Esophagus muscularis mucosa (tissue), 4 donors: ENCODE measurements at regions not wholly inside any gene's neighbourhood (a gene's known extent, or its start where the extent isn't known, plus 50 kb on each side); places are given as distances from the start of the nearest gene placed in this dataset.
A peak's percentile ranks its signal among the peaks of the same experiment; 100 is the strongest.
"Not testable (repeated sequence)": the region's sequence is repeated elsewhere in the genome, so short reads cannot be mapped to it uniquely, and the experiment has no call there.

Experiments used
- DNase-seq: peaks from one replicate; pipeline ENCODE4 v3.0.0-alpha.2; 2017; ENCODE audit errors: extremely low spot score
- H3K27ac ChIP-seq, 4 donors: fragments of 200-600 bp; sonication (generic); replicated peaks in 1 of 4; 1 replicate in 3 of 4; 2 replicates in 1 of 4; pipeline ENCODE4 v1.5.1; 2016 to 2019; ENCODE audit warnings: mild to moderate bottlenecking in 1 of 4
- H3K27me3 ChIP-seq, 4 donors: fragments of 200-600 bp; sonication (generic); one replicate each; pipeline versions ENCODE4 v1.5.1 to v1.6.0; 2016 to 2019
- H3K36me3 ChIP-seq, 4 donors: fragments of 200-600 bp; sonication (generic); one replicate each; pipeline ENCODE4 v1.5.1; 2016 to 2019
- H3K4me1 ChIP-seq, 4 donors: fragments of 200-600 bp; sonication (generic); one replicate each; pipeline ENCODE4 v1.5.1; 2016 to 2019
- H3K4me3 ChIP-seq, 4 donors: fragments of 200-600 bp; sonication (generic); 1 replicate in 2 of 4; 2 replicates in 2 of 4; pipeline ENCODE4 v1.5.1; 2016 to 2019; ENCODE audit warnings: mild to moderate bottlenecking in 4 of 4, moderate library complexity in 1 of 4
- H3K9me3 ChIP-seq, 4 donors: fragments of 200-600 bp; sonication (generic); 1 replicate in 3 of 4; 2 replicates in 1 of 4; pipeline ENCODE4 v1.5.1; 2016 to 2019
- CTCF ChIP-seq, 3 experiments: fragments of 200-600 bp in 2 of 3; fragments of 450-650 bp in 1 of 3; sonication (generic) in 2 of 3; IDR thresholded peaks; one replicate each; pipeline ENCODE4 v1.5.1; 2017 to 2019; ENCODE audit warnings: antibody characterized with exemption in 3 of 3, mild to moderate bottlenecking in 2 of 3, moderate library complexity in 1 of 3
- EP300 ChIP-seq: sonication (generic); formaldehyde crosslinking; IDR thresholded peaks from one replicate; pipeline ENCODE4 v1.6.1; 2017; ENCODE audit warnings: antibody characterized with exemption
- POLR2A ChIP-seq: fragments of 450-650 bp; IDR thresholded peaks from one replicate; pipeline ENCODE4 v1.6.1; 2017; ENCODE audit warnings: antibody characterized with exemption, moderate library complexity, mild to moderate bottlenecking, low read depth
- POLR2AphosphoS5 ChIP-seq, 2 donors: sonication (generic); formaldehyde crosslinking; IDR thresholded peaks; one replicate each; pipeline ENCODE4 v1.6.1; 2017; ENCODE audit warnings: antibody characterized with exemption in 2 of 2
- WGBS: methylation state at CpG from one replicate; pipeline ENCODE4 v1.1.5; 2018; 5-methylcytosine and 5-hydroxymethylcytosine counted together
- intact Hi-C: fragments of 100-400 bp; cut with DNase I; formaldehyde crosslinking; loops from one replicate; pipeline ENCODE4 v1.15.1; 2023

GRCh38 chr2:215826376-215826775, 187.0 kb downstream of the MREG start:
- Histone ChIP-seq H3K36me3 (no peaks in the 10 kb centered on the region), H3K9me3 (peaks cover 0 to 9% (median 1%) of the 10 kb centered on the region in 4 donors), H3K4me3 (no peak overlapping the region), H3K4me1 (peaks cover 0 to 30% (median 25%) of the 10 kb centered on the region in 4 donors), H3K27me3 (no peaks in the 10 kb centered on the region), H3K27ac (peak overlapping the region in 1 of 4 donors; percentile 25)
- DNase-seq, result no peak
- WGBS, result 90% methylated on average over 3 of the region's 3 CpGs
- intact Hi-C loops, result loop anchor here (5.0 kb wide), 1 partner anchor 369 kb away; no protein-coding TSS in a partner anchor
- TF ChIP-seq POLR2AphosphoS5 (IDR thresholded peaks at IDR 0.05) (no peak), CTCF (IDR thresholded peaks at IDR 0.05) (no peak), POLR2A (no peak), EP300 (no peak)

- no peak overlapping the region for H3K27ac ChIP-seq
- intact Hi-C loops, result loop anchor here (5.0 kb wide), 1 partner anchor 368 kb away; no protein-coding TSS in a partner anchor
- DNase-seq, result no peak
Observed at GRCh38 chr2:215825707-215826106, 187.6 kb downstream of the MREG start.

GRCh38 chr2:215821298-215821697, 192.1 kb downstream of the MREG start:
- H3K4me1 ChIP-seq, H3K27ac ChIP-seq, H3K4me3 ChIP-seq, H3K27me3 ChIP-seq, intact Hi-C loops, H3K36me3 ChIP-seq, DNase-seq: not testable (repeated sequence)
- 89% methylated on average over 4 of the region's 4 CpGs for WGBS
- peaks cover 0 to 21% (median 13%) of the 10 kb centered on the region in 4 donors for H3K9me3 ChIP-seq

More at GRCh38 chr2:215825707-215826106, 187.6 kb downstream of the MREG start:
- Histone ChIP-seq H3K9me3 (peaks cover 0 to 15% (median 6%) of the 10 kb centered on the region in 4 donors), H3K27me3 (no peaks in the 10 kb centered on the region), H3K4me3 (no peak overlapping the region), H3K4me1 (peaks cover 0 to 26% (median 22%) of the 10 kb centered on the region in 4 donors), H3K36me3 (no peaks in the 10 kb centered on the region)
- TF ChIP-seq POLR2AphosphoS5 (IDR thresholded peaks at IDR 0.05) (no peak), EP300 (no peak), POLR2A (no peak)

DNA sequence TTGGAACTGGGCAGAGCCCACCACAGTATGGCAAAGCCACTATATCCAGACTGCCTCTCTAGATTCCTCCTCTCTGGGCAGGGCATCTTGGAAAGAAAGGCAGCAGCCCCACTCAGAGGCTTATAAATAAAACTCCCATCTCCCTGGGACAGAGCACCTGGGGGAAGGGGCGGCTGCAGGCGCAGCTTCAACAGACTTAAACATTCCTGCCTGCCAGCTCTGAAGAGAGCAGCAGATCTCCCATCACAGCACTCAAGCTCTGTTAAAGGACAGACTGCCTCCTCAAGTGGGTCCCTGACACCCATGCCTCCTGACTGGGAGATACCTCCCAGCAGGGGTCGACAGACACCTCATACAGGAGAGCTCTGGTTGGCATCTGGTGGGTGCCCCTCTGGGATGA, 193.6 kb downstream of the MREG start:
- H3K4me3 ChIP-seq, DNase-seq, H3K27me3 ChIP-seq, H3K36me3 ChIP-seq, H3K27ac ChIP-seq, H3K4me1 ChIP-seq, intact Hi-C loops: not testable (repeated sequence)
- 100% methylated on average over 2 of the region's 3 CpGs for WGBS
- H3K9me3 ChIP-seq, result peaks cover 0 to 21% (median 13%) of the 10 kb centered on the region in 4 donors

- Histone ChIP-seq H3K27me3 (no peaks in the 10 kb centered on the region), H3K9me3 (peaks cover 0 to 19% (median 13%) of the 10 kb centered on the region in 4 donors), H3K36me3 (no peaks in the 10 kb centered on the region), H3K4me1 (peaks cover 0 to 4% (median 2%) of the 10 kb centered on the region in 4 donors), H3K27ac (no peak overlapping the region), H3K4me3 (no peak overlapping the region)
- TF ChIP-seq POLR2A (no peak), EP300 (no peak), CTCF (IDR thresholded peaks at IDR 0.05) (no peak), POLR2AphosphoS5 (IDR thresholded peaks at IDR 0.05) (no peak)
- no peak for DNase-seq
- intact Hi-C loops, result no loop called here
- WGBS, result 100% methylated on average over 1 of the region's 1 CpG
Observed at GRCh38 chr2:215817046-215817445, 196.3 kb downstream of the MREG start.

DNA sequence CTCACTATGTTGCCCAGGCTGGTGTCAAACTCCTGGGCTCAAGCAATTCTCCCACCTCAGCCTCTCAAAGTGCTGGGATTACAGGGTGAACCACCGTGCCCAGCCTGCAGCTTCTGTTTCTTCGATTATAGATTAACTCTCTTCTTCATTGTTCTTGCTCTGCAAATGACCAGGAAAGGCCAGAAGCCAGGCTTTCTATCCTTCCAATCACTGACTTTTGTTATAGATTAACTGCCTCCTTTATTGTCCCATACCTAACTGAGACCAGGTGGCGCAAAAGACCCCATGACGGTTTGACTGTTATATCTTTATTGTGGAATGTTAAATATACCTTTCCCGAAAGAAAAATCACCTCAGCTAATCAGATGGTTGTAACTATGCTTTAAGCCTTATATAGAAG, 196.9 kb downstream of the MREG start:
- no peak overlapping the region for H3K4me3 ChIP-seq
- WGBS, result 97% methylated on average over 5 of the region's 5 CpGs
- H3K27me3 ChIP-seq, result no peaks in the 10 kb centered on the region
- intact Hi-C loops, result no loop called here
- peaks cover 0 to 4% (median 2%) of the 10 kb centered on the region in 4 donors for H3K4me1 ChIP-seq
- no peak for TF ChIP-seq EP300
- no peak for TF ChIP-seq POLR2A
- TF ChIP-seq CTCF (IDR thresholded peaks at IDR 0.05), result no peak
- TF ChIP-seq POLR2AphosphoS5 (IDR thresholded peaks at IDR 0.05), result no peak
- H3K27ac ChIP-seq, result no peak overlapping the region
- DNase-seq, result no peak
- H3K9me3 ChIP-seq, result peaks cover 0 to 14% (median 11%) of the 10 kb centered on the region in 4 donors
- no peaks in the 10 kb centered on the region for H3K36me3 ChIP-seq
